ENCODE measurements at regions not wholly inside any gene's neighbourhood (a gene's known extent, or its start where the extent isn't known, plus 50 kb on each side); places are given as distances from the start of the nearest gene placed in this dataset.

DNA sequence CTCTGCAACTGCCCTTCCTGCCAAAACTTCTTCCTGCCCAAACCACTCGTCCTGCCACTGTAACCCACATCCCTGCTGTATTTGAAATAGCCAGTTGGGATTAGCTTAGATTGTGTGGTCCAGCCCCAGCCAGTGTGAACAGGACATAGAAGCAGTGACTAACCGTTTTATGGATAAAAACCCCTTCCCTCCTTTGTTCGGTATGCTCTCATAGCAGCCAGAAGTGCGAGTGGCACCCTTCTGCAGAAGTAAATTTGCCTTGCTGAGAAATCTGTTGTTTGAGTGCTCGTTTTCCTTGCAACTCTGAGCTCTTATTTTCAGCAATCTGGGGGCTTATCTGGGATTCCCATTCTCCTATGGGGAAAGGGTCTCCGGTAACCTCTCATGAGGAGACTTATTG lies 470.0 kb downstream of the PRDM9 start (continued):
- TF ChIP-seq NCOA2 (IDR thresholded peaks at IDR 0.05; ENCODE audit: partially characterized antibody in 2 of 2), result no peak
- TF ChIP-seq CBFA2T3 (IDR thresholded peaks at IDR 0.05), result no peak
- TF ChIP-seq CCAR2 (IDR thresholded peaks at IDR 0.05; ENCODE audit: low read depth, low read length), result no peak
- TF ChIP-seq KLF16 (IDR thresholded peaks at IDR 0.05), result no peak

DNA sequence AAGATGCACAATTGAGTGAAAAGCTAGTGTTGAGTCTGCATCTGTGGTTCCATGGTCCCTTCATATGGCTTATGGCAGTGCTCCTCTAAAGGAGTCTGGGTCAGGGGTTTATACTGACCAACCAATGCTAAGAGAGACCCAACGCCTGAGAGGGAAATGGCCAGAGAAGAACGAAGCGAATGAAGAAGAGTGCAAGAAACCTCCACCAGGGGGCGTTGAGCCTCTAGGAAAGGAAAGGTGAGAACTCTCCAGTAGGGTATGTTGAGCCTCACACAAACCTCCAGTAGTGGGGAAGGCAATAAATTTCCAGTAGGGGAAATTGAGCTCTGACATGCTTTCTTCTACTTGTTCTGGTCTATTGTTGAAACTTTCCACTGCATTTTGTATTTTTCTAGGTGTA lies 470.6 kb downstream of the PRDM9 start:
- Histone ChIP-seq H3K9me1 (ENCODE audit: control insufficient read depth, insufficient read depth, low read length) (no peaks in the 10 kb centered on the region), H2AFZ (ENCODE audit: low read depth, low read length) (no peak overlapping the region), H3K27me3 (ENCODE audit: control insufficient read depth in 2 of 2, insufficient read depth in 2 of 2, low read length in 2 of 2) (no peaks in the 10 kb centered on the region), H3K4me2 (ENCODE audit: insufficient read depth, low read length) (no peak overlapping the region), H3K4me1 (replicated peaks in 1 of 2; ENCODE audit: control insufficient read depth in 2 of 2, insufficient read depth in 2 of 2, low read length in 2 of 2) (no peaks in the 10 kb centered on the region), H3K79me2 (ENCODE audit: control insufficient read depth, insufficient read depth, low read length) (no peaks in the 10 kb centered on the region), H3K9me3 (replicated peaks; ENCODE audit: control insufficient read depth, insufficient read depth, low read depth, low read length) (peaks cover 2% of the 10 kb centered on the region), H3K36me3 (ENCODE audit: control insufficient read depth, insufficient read depth, low read length) (no peaks in the 10 kb centered on the region), H3K27ac (ENCODE audit: extremely low read depth, low read depth, low read length) (no peak overlapping the region), H3K4me3 (no peak overlapping the region), H4K20me1 (replicated peaks; ENCODE audit: control insufficient read depth, insufficient read depth, low read length) (no peaks in the 10 kb centered on the region), H3K9ac (ENCODE audit: insufficient read depth in 1 of 2, low read depth in 2 of 2, low read length in 2 of 2) (no peak overlapping the region)
- peak in 1 of 2 experiments; percentile 31; a peak in 2 of 4 replicates for TF ChIP-seq RAD21 (CRISPR knock-in tag; conservative IDR thresholded peaks at IDR 0.05 in 1 of 2, IDR thresholded peaks at IDR 0.05 in 1 of 2)
- TF ChIP-seq, protein P1, sequence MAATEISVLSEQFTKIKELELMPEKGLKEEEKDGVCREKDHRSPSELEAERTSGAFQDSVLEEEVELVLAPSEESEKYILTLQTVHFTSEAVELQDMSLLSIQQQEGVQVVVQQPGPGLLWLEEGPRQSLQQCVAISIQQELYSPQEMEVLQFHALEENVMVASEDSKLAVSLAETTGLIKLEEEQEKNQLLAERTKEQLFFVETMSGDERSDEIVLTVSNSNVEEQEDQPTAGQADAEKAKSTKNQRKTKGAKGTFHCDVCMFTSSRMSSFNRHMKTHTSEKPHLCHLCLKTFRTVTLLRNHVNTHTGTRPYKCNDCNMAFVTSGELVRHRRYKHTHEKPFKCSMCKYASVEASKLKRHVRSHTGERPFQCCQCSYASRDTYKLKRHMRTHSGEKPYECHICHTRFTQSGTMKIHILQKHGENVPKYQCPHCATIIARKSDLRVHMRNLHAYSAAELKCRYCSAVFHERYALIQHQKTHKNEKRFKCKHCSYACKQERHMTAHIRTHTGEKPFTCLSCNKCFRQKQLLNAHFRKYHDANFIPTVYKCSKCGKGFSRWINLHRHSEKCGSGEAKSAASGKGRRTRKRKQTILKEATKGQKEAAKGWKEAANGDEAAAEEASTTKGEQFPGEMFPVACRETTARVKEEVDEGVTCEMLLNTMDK (IDR thresholded peaks at IDR 0.05; ENCODE audit: borderline replicate concordance, insufficient read depth, low read depth, low read length, poor library complexity, severe bottlenecking), result peak; percentile 32
- TF ChIP-seq, protein P2, sequence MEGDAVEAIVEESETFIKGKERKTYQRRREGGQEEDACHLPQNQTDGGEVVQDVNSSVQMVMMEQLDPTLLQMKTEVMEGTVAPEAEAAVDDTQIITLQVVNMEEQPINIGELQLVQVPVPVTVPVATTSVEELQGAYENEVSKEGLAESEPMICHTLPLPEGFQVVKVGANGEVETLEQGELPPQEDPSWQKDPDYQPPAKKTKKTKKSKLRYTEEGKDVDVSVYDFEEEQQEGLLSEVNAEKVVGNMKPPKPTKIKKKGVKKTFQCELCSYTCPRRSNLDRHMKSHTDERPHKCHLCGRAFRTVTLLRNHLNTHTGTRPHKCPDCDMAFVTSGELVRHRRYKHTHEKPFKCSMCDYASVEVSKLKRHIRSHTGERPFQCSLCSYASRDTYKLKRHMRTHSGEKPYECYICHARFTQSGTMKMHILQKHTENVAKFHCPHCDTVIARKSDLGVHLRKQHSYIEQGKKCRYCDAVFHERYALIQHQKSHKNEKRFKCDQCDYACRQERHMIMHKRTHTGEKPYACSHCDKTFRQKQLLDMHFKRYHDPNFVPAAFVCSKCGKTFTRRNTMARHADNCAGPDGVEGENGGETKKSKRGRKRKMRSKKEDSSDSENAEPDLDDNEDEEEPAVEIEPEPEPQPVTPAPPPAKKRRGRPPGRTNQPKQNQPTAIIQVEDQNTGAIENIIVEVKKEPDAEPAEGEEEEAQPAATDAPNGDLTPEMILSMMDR (IDR thresholded peaks at IDR 0.05 in 2 of 3, conservative IDR thresholded peaks at IDR 0.05 in 1 of 3; ENCODE audit: insufficient read depth in 2 of 3, low read depth in 1 of 3, low read length in 3 of 3), result peak; percentile 41 to 57 (median 53)
- no peak for TF ChIP-seq MED1 (CRISPR knock-in tag; IDR thresholded peaks at IDR 0.05; ENCODE audit: borderline replicate concordance)
- TF ChIP-seq ZNF263 (CRISPR knock-in tag; IDR thresholded peaks at IDR 0.05; ENCODE audit: borderline replicate concordance), result no peak
- intact Hi-C loops (cut with micrococcal nuclease) (no loop called here), in situ Hi-C loops (cut with MboI) (no loop called here)
- FAIRE-seq (peak; percentile 37), ATAC-seq (peak; percentile 36; the same call in 1 of the 3 replicates), DNase-seq (ENCODE audit: extremely low read depth in 1 of 4, low spot score in 3 of 4) (peak; percentile 12 to 49 (median 34))
- WGBS (ENCODE audit: insufficient coverage, low coverage, missing lambda C conversion rate), result 2% methylated on average over 4 of the region's 4 CpGs
- POLR2A ChIA-PET, result no interaction called here
- CTCF ChIA-PET (ENCODE audit: low intra/inter-chr PET ratio), result no interaction called here
- no TSS peak for BruUV-seq (replicated peaks)
